ENCODE measurements at regions not wholly inside any gene's neighbourhood (a gene's known extent, or its start where the extent isn't known, plus 50 kb on each side); places are given as distances from the start of the nearest gene placed in this dataset.
"Not testable (repeated sequence)": the region's sequence is repeated elsewhere in the genome, so short reads cannot be mapped to it uniquely, and the experiment has no call there.

DNA sequence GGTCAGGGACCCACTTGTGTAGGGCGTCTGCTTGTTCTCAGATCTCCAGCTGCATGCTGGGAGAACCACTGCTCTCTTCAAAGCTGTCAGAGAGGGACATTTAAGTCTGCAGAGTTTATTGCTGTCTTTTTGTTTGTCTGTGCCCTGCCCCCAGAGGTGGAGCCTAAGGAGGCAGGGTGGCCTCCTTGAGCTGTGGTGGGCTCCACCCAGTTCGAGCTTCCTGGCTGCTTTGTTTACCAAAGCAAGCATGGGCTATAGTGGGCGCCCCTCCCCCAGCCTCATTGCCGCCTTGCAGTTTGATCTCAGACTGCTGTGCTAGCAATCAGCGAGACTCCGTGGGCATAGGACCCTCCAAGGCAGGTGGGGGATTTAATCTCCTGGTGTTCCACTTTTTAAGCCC lies 154.0 kb upstream of the MTMR8 start:
- H3K9ac ChIP-seq (ENCODE audit: extremely low read depth, insufficient read length, low read length); H3K4me1 Mint-ChIP-seq; H3K23ac ChIP-seq (ENCODE audit: insufficient read length, low read depth, low read length); H3K56ac ChIP-seq (ENCODE audit: insufficient read length, low read depth, low read length); H3K79me1 ChIP-seq (ENCODE audit: insufficient read depth, low read depth, low read length, poor library complexity, severe bottlenecking); H3K23me2 ChIP-seq (ENCODE audit: insufficient read length, low read depth, low read length, poor library complexity, severe bottlenecking); H3K9me3 ChIP-seq (ENCODE audit: control insufficient read depth, low read depth, low read length); H2BK120ac ChIP-seq (ENCODE audit: low read depth, low read length, poor library complexity, severe bottlenecking); H2BK12ac ChIP-seq (ENCODE audit: insufficient read length, low read depth, low read length); H3K4me1 ChIP-seq (ENCODE audit: insufficient read depth, low read length); H2BK15ac ChIP-seq (ENCODE audit: low read depth, low read length); H3K4me2 ChIP-seq (ENCODE audit: insufficient read depth, insufficient read length, low read length); H4K91ac ChIP-seq (ENCODE audit: insufficient read length, low read depth, low read length); H2BK20ac ChIP-seq (ENCODE audit: low read depth, low read length, poor library complexity, severe bottlenecking); H3K18ac ChIP-seq (ENCODE audit: insufficient read length, low read depth, low read length); H3K79me2 ChIP-seq (ENCODE audit: insufficient read depth, low read length); H3K27me3 Mint-ChIP-seq (ENCODE audit: low read depth); H3K27me3 ChIP-seq (ENCODE audit: insufficient read depth, low read length); H2AK5ac ChIP-seq (ENCODE audit: insufficient read length, low read length); H3K27ac Mint-ChIP-seq; H3K27ac ChIP-seq (ENCODE audit: insufficient read length, low read depth, low read length); H4K20me1 ChIP-seq (ENCODE audit: control insufficient read depth, insufficient read depth, insufficient read length); H2AFZ ChIP-seq (ENCODE audit: low read length); H2BK5ac ChIP-seq (ENCODE audit: insufficient read length, low read length); H3K4ac ChIP-seq (ENCODE audit: low read depth, low read length); H3T11ph ChIP-seq (ENCODE audit: low read length); H4K5ac ChIP-seq (ENCODE audit: insufficient read length, low read depth, low read length); H3K14ac ChIP-seq (ENCODE audit: insufficient read depth, low read length); H4K8ac ChIP-seq (replicated peaks; ENCODE audit: insufficient read length, low read depth, low read length): not testable (repeated sequence)
- WGBS (ENCODE audit: extremely low coverage, insufficient read length, low lambda C conversion rate), result no CpG with 5 or more reads among the region's 6 CpGs
- Mint-ChIP-seq H3K9me3 (peaks cover 71 to 73% of the 10 kb centered on the region in 2 experiments), H3K36me3 (ENCODE audit: insufficient read depth in 1 of 3, low read depth in 3 of 3) (peaks cover 4 to 11% (median 7%) of the 10 kb centered on the region in 3 experiments; a peak in 6 of 7 replicates), H3K4me3 (peak overlapping the region in 1 of 2 experiments; percentile 48; a peak in 2 of 5 replicates)
- peak; percentile 64 for DNase-seq
